AG20443 (cell line): ENCODE measurements at regions not wholly inside any gene's neighbourhood (a gene's known extent, or its start where the extent isn't known, plus 50 kb on each side); places are given as distances from the start of the nearest gene placed in this dataset.
"Not testable (repeated sequence)": the region's sequence is repeated elsewhere in the genome, so short reads cannot be mapped to it uniquely, and the experiment has no call there.

Experiments used
- DNase-seq: peaks from one replicate; pipeline ENCODE4 v3.0.0; 2012; ENCODE audit warnings: low spot score, mixed read lengths

DNA sequence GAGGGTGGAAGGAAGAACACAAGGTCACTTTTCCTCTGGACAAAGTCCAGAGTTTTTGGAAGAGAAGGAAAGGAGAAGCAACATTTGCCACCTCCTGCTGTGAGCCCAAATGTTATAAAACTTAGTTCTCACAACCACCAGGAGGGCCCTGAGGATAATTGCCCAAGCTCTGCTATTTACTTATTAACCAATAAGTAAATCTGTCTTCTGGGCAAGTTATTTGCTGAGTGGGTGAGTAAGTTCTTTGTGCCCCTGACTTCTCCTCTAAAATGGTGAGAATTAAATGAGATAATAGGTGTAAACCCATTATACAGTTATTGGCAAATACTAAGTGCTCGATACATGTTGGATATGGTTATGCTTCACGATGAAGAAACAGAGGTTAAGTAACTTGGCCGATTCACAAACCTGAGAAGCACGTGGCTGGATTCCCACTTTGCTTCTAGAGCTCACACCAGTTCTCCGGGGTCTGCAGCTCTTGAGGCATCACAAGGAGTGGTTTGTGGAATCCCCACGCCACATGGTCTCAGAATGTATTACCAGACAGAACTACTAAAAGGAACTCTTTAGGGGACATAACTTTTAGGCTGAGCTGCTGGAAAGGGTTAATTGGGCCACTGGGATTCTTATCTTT lies 164.1 kb downstream of the MYCN start:
- no peak for DNase-seq

DNA sequence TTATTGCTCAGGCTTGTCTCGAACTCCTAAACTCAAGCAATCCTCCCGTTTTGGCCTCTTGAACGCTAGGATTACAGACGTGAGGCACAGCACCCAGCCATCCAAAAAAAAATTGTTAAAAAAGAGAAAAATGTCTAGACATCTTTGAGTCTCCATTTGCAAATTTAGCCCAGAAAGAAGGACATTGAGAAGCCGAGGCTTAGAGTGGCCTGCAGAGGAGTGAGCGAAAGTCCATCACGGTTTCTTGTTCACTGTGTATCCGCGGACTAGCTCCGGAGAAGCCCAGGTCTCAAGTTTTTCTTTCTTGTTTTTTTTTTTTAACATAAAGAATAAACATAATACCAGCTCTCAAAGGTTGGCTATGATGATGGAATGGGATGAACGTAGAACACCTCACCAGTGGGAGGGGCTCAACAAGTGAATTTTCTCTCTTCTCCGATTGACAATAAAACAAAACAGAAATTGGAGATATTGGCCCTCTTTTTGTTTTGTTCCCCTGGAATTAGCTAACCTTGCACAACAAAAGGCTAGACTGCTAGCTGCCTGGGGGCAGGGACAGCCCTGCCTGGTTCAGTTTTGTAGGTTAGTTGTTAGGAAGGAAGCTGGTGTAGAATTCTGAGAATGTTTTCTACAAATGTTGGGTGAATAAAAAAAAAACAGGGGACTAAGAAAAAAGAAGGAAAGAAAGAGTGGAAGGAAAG lies 163.4 kb downstream of the MYCN start:
- DNase-seq = no peak

DNA sequence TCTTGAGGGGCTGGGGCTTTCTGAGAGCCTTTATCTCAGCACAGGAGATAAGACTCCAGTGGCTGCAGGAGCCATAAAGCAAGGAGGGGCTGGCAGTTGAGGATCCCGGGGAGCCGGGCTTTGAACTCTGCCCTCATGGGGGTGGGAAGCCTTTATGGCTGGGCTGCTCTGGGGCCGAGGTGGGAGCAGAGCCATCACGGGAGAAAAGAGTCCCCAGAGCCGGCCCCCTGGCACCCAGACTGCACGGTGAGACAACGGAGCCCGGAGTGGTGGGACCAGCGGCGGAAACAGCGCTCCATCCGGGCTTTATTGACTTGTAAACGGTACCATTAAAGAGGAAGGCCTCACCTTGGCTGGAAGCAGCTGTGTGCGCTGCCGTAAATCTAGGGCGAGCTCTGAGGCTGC lies 162.6 kb downstream of the MYCN start:
- no peak for DNase-seq

DNA sequence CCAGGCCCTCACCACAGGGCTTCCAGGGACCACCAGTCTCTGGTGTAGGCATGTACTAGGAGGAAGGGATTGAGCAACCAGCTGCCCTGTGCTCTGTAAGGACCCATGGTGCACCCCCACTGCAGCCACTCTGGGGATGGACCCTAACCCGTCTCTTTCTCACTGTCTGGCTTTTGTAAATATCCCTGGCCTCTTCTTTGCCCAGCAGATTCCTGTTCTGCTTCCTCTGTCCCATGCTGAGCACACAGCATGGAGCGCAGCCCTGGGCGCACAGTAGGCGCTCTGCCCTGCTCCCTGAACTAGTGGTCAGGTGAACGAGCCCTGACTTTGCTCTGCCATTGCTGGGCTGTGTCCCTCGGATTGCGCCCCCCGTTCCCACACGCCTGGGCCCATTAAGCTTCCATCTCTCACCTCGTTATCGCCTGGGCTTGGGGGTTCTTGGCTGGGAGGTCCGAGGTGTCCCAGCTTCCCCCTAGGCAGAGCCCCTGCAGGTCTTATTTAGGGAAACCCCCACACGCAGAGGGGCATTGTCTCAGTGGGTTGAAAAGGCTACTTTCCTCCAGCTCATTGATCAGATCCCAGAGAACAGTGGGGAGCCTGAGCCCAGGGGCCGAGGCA lies 162.1 kb downstream of the MYCN start:
- DNase-seq = no peak

GRCh38 chr2:16101196-16101595 lies 160.8 kb downstream of the MYCN start:
- no peak for DNase-seq

GRCh38 chr2:16100006-16100405 lies 159.7 kb downstream of the MYCN start:
- no peak for DNase-seq

DNA sequence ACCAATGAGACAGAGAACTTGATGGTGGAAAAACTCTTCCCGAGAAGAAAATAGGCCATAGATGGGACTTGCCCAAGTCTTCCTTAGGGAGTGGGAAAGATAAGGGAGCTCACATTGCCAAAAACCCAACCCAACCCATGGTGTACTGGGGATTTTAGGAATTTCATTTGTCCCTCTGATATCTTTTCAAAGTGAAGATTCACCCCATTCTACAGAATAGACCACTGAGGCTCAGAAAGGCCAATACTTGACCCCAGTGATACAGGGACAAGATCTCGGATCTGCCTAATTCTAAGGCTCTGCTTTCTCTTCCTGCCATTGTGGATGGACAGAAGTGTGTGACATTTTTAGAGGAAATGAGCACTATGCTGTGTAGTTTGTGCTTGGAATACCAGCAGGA lies 159.0 kb downstream of the MYCN start:
- no peak for DNase-seq

- DNase-seq = no peak
Observed at GRCh38 chr2:16096962-16097361, 156.6 kb downstream of the MYCN start.

DNA sequence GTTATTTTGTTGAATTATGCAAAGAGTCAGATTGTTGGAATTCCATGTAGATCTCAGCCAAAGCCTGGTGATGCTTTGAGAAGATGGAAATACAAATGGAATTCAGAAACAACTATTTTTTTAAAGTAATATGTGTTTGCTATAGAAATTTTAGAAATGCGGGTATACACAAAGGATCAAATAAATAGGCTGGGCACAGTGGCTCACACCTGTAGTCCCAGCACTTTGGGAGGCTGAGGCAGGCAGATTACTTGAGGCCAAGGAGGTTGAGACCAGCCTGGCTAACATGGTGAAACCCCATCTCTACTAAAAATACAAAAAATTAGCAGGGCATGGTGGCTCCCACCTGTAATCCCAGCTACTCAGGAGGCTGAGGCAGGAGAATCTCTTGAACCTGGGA lies 155.1 kb downstream of the MYCN start:
- not testable (repeated sequence) for DNase-seq

DNA sequence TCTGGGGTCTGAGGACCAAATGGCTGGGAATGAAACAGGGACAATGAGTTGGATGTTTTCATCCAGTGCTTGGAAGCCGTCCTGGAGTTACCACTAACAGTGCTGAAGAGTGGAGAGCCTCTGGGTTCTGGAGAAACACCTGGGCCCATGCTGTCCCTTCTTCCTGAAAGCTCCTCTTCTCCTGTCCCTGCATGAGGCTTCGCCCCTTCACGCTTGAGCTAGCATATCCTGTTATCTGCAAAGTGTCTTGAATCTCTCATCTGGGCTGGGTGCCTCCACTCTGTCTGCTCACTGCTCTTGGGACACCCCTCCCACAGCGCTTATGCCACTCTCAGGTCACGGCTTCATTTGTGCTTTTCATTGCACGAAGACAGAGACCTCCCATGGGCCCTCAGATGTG lies 154.5 kb downstream of the MYCN start:
- DNase-seq = no peak

- no peak for DNase-seq
Observed at GRCh38 chr2:16093639-16094529, 153.5 kb downstream of the MYCN start.

DNA sequence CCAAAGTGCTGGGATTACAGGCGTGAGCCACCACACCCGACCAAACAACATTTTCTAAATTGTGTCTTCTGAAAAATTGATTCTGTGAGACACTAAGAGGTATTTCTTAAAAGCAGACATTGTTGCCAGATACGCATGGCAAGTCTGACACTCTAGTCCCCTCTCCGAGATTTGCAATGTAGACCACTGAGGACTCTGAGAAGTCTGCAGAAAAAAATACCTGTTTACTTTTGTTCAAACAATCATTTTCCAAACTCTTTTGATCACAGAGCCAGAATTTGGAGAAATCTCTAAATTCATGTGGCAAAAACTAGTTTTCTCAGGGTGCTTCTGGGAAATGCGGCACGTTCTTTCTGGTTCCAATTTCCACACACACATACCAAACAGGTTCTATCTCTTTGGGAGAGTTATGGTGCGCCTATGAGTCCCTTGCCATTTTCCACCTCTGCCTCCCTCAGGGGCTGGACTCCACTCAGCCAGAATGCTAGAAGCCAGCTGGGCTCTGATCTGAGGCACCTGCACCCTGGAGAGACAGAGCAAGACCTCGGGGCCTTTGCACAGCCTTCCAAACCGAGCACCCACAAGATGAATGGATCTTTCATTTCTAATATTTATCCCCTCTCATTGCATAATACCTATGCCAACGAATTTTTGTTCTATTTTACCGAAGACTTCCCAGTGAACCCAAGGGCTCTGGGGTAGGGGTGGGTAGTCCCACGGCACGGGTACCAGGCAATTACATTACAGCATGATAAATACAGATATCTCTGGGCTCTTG lies 152.7 kb downstream of the MYCN start:
- no peak for DNase-seq

DNA sequence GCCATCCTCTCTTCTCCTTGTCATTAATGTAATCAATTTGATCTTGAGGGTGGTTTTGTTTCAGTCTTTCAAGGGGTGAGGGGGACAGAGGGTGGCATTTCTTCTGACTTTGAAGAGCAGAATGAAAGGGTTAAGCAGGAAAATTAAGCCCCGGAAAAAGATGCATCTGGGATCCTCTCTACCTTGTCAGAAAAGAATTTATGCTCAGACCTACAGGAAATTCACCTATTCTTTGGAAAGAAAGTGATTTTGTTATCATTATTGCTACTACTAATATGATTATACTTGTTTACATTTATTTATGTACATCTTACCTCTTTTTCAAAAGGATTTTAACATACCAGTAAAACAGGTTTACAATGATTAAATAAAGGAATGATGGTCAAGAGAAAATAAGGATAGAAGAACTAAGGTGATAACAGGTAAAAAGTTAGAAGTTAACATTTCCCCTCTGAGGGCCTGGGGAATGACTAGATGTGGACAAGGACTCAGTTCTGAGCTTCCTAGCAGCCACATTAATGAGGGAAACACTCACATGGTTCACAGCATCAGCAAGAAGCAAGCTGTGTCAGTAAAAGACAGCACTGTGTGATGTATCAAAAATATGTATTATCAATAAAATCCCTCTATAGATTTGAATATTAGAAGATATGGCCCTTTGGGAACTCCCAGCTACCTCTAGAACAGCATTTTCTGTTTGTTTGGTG lies 151.4 kb downstream of the MYCN start:
- DNase-seq = no peak

DNA sequence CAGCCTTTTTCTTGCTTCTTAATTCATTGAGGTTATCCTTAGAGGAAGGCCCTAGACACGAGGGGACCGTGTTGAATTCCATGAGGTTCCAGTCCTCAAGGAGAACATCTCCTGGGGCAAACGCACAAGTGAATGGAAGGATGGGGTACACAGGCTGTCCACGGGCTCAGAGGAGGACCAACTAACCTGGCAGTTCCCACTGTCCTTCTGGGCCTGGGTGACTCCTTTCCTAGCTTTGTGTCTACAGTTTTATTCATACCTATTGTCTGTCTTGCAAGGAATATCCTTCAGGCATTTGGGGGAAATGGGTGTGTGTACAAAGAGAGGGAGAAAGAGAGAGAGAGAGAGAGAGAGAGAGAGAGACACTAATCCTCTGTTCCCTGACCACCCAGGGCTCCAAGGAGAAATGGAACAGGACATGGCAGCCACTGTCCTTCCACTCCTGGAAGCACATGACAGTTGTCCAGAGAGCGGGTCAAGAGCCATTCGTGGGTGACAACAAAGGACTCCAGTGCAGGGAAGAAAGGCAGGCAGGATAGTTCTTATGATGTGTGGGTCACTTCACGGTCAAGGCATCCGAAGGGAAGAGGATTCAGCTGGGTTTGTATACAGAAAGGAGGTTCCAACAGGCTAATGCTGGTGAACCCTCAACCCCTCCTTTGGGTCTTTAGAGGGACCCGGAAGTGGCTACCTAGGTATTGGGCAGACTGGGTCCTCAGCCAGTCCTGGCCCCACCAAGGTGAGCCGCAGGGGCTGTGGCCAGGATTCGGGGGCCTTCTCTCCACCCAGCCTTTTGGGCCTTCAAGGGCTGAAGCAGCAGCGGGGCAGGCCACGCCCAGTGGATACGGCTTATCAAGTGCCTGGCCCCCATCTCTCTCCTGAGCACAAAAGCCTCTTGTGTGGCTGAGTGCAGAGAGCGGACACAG lies 150.6 kb downstream of the MYCN start:
- DNase-seq = no peak

- DNase-seq = not testable (repeated sequence)
Observed at GRCh38 chr2:16089491-16089890, 149.1 kb downstream of the MYCN start.

GRCh38 chr2:16088802-16089112 lies 148.4 kb downstream of the MYCN start:
- DNase-seq = no peak

DNA sequence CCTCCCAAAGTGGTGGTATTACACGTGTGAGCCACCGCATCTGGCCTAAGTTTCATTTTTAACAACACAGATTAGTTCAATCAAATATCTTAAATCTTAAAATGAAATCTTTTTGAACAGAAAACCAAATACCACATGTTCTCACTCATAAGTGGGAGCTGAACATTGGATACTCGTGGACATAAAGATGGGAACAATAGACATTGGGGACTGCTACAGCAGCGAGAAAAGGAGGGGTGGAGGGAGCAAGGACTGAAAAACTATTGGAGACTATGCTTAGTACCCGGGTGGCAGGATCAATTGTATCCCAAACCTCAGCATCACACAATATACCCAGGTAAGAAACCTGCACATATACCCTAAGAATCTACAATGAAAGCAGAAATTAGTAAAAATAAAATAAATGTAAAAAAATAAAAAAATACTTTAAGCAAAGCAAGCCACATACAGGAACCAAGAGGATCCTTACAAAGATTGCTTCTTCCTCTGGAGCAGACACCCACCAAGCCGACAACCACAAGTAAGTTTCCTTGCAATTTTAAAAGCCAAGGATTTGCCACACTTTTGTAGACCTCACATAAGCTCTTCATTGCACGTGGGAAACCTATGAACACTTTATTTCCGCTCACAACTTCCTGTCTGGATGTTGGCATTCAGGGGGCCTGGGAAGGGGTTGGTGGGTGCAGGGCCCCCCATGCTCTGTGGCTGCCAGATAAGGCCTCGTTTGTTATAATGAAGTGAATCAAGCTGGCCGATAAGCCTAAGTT lies 147.9 kb downstream of the MYCN start:
- no peak for DNase-seq

DNA sequence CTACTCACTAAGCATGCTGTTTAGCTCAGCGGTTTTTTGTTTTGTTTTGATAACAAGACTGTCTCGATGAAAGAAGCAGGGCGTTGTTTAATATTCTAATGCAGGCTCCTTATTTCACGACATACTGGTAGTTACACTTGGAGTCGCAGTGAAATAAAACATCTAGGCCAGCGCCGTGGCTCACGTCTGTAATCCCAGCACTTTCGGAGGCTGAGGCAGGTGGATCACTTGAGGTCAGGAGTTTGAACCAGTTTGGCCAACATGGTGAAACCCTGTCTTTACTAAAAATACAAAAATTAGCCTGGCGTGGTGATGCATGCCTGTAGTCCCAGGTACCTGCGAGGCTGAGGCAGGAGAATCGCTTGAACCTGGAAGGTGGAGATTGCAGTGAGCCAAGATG lies 145.8 kb downstream of the MYCN start:
- DNase-seq = not testable (repeated sequence)

DNA sequence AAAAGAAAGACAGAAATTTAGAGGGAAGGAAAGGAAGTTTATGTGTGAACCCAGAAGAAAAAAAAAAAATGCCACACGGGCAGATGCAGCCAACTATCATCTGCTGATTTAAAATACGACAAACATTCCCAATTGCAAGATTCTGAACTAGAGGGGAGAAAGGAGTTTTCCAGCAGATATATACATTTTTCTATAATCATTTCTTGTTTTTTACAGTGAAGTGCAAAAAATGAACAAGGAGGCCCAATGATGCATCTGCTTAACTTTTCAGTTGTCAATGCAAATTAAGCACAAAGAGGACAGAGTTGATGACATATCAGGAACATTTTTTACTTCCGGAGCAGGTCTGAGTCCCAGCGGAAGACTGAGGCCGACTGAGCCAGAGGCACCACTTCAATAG lies 144.7 kb downstream of the MYCN start:
- no peak for DNase-seq
